Colonic mucosa (tissue), 4 donors: ENCODE measurements at regions not wholly inside any gene's neighbourhood (a gene's known extent, or its start where the extent isn't known, plus 50 kb on each side); places are given as distances from the start of the nearest gene placed in this dataset.

Source experiments
- DNase-seq: peaks from one replicate; pipeline ENCODE4 v3.0.0-alpha.2; 2020
- H3K27ac ChIP-seq: fragments of 200-600 bp; one replicate; pipeline ENCODE4 v1.8.0; 2021
- H3K27me3 ChIP-seq: fragments of 200-600 bp; one replicate; pipeline ENCODE4 v1.8.0; 2021
- H3K36me3 ChIP-seq: fragments of 200-600 bp; one replicate; pipeline ENCODE4 v1.8.0; 2021
- H3K4me1 ChIP-seq: fragments of 200-600 bp; one replicate; pipeline ENCODE4 v1.8.0; 2021; ENCODE audit warnings: mild to moderate bottlenecking
- H3K4me3 ChIP-seq: fragments of 200-600 bp; one replicate; pipeline ENCODE4 v1.8.0; 2021
- H3K9ac ChIP-seq, 2 donors: one replicate each; pipeline ENCODE4 v1.7.0; 2013; ENCODE audit warnings: control low read depth in 2 of 2, low read depth in 2 of 2, low read length in 2 of 2
- H3K9me3 ChIP-seq: fragments of 200-600 bp; one replicate; pipeline ENCODE4 v1.8.0; 2021
- intact Hi-C: fragments of 100-400 bp; cut with DNase I; formaldehyde crosslinking; loops from one replicate; pipeline ENCODE4 v1.14.1; 2022
- TF ChIP-seq, protein P1 (sequence below): fragments of 200-600 bp; IDR thresholded peaks from one replicate; pipeline ENCODE4 v1.8.0; 2022; ENCODE audit warnings: antibody characterized with exemption, mild to moderate bottlenecking
- donor health status: healthy.
- donor health status: DM: no; HTN: no; CAD: no.
- donor health status: DM: no; HTN: no; CAD: no.

DNA sequence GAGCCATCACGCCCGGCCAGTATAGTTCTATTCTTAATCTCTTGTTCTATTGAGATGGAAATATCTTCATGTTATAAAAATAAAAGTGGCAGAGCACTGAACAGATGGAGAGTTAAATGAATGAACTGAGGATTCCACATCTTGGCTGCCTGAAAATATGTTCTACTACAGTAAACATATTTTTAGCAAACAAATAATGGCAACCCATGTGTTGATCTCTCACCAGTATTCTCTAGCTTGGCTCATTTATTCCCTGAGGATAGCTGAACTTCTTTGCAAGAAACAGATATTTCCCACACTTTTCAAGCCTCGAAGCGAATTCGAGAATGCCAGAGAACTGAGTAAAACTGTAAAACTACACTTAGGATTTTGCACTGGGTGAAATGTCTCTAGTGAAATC lies 58.9 kb downstream of the DIRAS3 start:
- no peaks in the 10 kb centered on the region for H3K36me3 ChIP-seq
- intact Hi-C loops = no loop called here
- H3K27me3 ChIP-seq = no peaks in the 10 kb centered on the region
- no peak overlapping the region for H3K4me3 ChIP-seq
- H3K9ac ChIP-seq = no peak overlapping the region
- DNase-seq = no peak
- H3K4me1 ChIP-seq = no peaks in the 10 kb centered on the region
- TF ChIP-seq, protein P1, sequence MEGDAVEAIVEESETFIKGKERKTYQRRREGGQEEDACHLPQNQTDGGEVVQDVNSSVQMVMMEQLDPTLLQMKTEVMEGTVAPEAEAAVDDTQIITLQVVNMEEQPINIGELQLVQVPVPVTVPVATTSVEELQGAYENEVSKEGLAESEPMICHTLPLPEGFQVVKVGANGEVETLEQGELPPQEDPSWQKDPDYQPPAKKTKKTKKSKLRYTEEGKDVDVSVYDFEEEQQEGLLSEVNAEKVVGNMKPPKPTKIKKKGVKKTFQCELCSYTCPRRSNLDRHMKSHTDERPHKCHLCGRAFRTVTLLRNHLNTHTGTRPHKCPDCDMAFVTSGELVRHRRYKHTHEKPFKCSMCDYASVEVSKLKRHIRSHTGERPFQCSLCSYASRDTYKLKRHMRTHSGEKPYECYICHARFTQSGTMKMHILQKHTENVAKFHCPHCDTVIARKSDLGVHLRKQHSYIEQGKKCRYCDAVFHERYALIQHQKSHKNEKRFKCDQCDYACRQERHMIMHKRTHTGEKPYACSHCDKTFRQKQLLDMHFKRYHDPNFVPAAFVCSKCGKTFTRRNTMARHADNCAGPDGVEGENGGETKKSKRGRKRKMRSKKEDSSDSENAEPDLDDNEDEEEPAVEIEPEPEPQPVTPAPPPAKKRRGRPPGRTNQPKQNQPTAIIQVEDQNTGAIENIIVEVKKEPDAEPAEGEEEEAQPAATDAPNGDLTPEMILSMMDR = no peak
- no peaks in the 10 kb centered on the region for H3K9me3 ChIP-seq
- no peak overlapping the region for H3K27ac ChIP-seq

DNA sequence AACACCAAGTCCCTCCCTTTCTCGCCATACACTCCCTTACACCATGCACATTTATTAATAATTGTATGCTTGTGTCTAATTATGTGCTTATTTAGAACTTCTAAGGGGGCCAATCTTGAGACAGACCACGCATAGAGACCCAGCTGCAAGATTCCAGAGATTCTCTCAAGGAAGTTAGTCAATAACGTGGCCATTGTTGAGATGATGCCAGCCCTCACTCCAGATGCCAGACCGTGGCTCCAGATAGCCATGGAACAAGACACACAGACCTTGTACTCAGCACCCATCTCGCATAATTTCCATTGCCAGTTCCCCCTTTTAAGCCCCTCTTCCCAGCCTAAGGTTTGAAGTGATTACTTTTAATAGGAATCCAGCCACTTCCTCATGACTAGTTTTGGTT lies 62.4 kb downstream of the DIRAS3 start:
- Histone ChIP-seq H3K27ac (no peak overlapping the region), H3K36me3 (no peaks in the 10 kb centered on the region), H3K9ac (no peak overlapping the region), H3K4me3 (no peak overlapping the region), H3K9me3 (no peaks in the 10 kb centered on the region), H3K27me3 (no peaks in the 10 kb centered on the region), H3K4me1 (no peaks in the 10 kb centered on the region)
- intact Hi-C loops = no loop called here
- DNase-seq = no peak
- TF ChIP-seq, protein P1 = no peak

DNA sequence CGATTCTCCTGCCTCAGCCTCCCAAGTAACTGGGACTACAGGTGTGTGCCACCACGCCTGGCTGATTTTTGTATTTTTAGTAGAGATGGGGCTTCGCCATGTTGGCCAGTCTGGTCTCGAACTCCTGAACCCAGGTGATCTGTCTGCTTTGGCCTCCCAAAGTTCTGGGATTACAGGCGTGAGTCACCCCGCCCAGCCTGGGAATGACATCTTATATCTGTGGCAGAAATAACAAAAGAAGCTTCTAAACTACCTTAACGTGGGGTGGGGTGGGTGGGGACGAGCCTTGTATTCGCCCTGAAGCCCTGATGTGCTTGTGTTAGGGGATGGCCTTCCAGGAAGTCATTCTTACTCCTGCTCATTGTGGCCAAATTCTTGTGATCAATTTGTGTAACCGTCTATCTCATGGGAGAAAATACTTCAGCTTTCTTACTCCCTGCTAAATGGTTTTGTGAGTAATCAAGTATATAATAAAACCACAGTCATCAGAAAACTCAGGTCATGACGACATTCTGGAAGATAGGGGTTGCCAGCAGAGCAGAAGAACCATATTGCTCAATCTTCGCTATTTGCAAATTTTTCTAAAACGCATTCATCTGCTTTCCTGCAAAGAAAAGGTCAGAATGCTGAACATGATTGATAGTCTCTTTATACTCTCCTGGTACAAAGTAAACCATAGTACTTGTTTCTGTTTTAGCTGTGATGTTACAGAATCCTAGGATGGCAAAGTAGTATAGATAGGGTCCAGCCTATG lies 63.2 kb downstream of the DIRAS3 start:
- Histone ChIP-seq H3K4me1 (no peaks in the 10 kb centered on the region), H3K9ac (no peak overlapping the region), H3K36me3 (no peaks in the 10 kb centered on the region), H3K4me3 (no peak overlapping the region), H3K27ac (no peak overlapping the region), H3K27me3 (no peaks in the 10 kb centered on the region), H3K9me3 (no peaks in the 10 kb centered on the region)
- TF ChIP-seq, protein P1 = no peak
- no peak for DNase-seq
- intact Hi-C loops = no loop called here

DNA sequence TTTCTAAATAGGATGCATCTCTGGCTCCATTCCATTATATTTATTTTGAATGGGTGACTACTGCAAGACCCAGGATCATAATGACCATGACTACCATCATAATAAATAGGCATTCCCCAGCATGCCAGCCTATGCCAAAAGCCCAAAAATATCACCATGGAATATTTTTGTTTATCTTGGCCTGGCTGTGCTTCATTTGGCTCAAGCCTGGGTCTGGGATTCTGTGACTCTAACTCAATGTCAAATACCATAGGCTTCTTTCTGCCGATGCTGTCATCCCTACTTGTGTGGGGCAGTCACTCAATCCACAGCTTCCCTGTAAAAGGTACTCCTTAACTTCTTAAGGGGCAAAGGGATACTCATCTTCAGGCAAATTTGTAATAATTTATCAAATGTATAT lies 66.6 kb downstream of the DIRAS3 start:
- DNase-seq = no peak
- H3K4me1 ChIP-seq = no peaks in the 10 kb centered on the region
- no peaks in the 10 kb centered on the region for H3K27me3 ChIP-seq
- TF ChIP-seq, protein P1 = no peak
- no peak overlapping the region for H3K27ac ChIP-seq
- intact Hi-C loops = no loop called here
- H3K9me3 ChIP-seq = no peaks in the 10 kb centered on the region
- no peak overlapping the region for H3K9ac ChIP-seq
- H3K4me3 ChIP-seq = no peak overlapping the region
- H3K36me3 ChIP-seq = no peaks in the 10 kb centered on the region

DNA sequence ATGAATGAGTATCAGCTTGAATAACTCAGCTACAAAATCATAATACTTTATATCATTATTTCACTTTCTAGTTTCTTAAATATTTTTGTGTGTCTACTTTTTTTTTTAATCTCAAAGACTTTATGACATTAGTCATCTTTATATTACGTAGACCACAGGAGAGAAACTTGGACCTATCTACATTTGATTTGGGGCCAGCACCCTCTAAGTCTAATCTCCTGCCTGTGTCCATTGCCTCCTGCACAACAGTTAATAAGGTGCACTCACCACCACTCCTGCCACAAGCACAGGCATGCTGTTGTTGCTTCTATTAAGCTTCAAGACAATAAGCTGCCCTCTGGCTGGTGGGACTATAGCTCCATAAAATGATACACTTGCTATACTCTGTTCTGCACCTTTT lies 70.4 kb downstream of the DIRAS3 start:
- Histone ChIP-seq H3K27me3 (no peaks in the 10 kb centered on the region), H3K4me3 (no peak overlapping the region), H3K27ac (no peak overlapping the region), H3K4me1 (no peaks in the 10 kb centered on the region), H3K36me3 (no peaks in the 10 kb centered on the region), H3K9ac (no peak overlapping the region), H3K9me3 (no peaks in the 10 kb centered on the region)
- TF ChIP-seq, protein P1 = no peak
- no peak for DNase-seq
- intact Hi-C loops = no loop called here
